Heart left ventricle (tissue), 16 donors: ENCODE measurements at regions not wholly inside any gene's neighbourhood (a gene's known extent, or its start where the extent isn't known, plus 50 kb on each side); places are given as distances from the start of the nearest gene placed in this dataset.

Source experiments
- ATAC-seq, 4 donors: fragments of 200-7000 bp; cut with Tn5 transposase; one replicate each; pipeline ENCODE4 v1.9.1; 2020 to 2022; ENCODE audit warnings: moderate library complexity in 4 of 4, mild to moderate bottlenecking in 3 of 4, moderate number of reproducible peaks in 1 of 4
- DNase-seq, 5 donors: peaks; one replicate each; pipeline ENCODE4 v3.0.0-alpha.2; 2020
- H3K27ac ChIP-seq, 12 donors: fragments of 200-600 bp; sonication (generic) in 4 of 12; one replicate each; pipeline versions ENCODE4 v1.5.0 to v1.8.0; 2016 to 2022; ENCODE audit warnings: mild to moderate bottlenecking in 2 of 12
- H3K27me3 ChIP-seq, 9 donors: fragments of 200-600 bp; sonication (generic) in 2 of 9; one replicate each; pipeline versions ENCODE4 v1.5.1 to v1.8.0; 2016 to 2022; ENCODE audit warnings: mild to moderate bottlenecking in 3 of 9
- H3K36me3 ChIP-seq, 9 donors: fragments of 200-600 bp; sonication (generic) in 2 of 9; one replicate each; pipeline versions ENCODE4 v1.5.0 to v1.8.0; 2018 to 2022; ENCODE audit warnings: mild to moderate bottlenecking in 2 of 9
- H3K4me1 ChIP-seq, 12 donors: fragments of 200-600 bp; sonication (generic) in 4 of 12; one replicate each; pipeline versions ENCODE4 v1.5.0 to v1.8.0; 2016 to 2022; ENCODE audit warnings: mild to moderate bottlenecking in 3 of 12
- H3K4me3 ChIP-seq, 12 donors: fragments of 200-600 bp; sonication (generic) in 4 of 12; one replicate each; pipeline versions ENCODE4 v1.5.0 to v1.8.0; 2017 to 2022; ENCODE audit warnings: mild to moderate bottlenecking in 9 of 12, moderate library complexity in 4 of 12
- H3K9me3 ChIP-seq, 12 donors: fragments of 200-600 bp; sonication (generic) in 4 of 12; one replicate each; pipeline versions ENCODE4 v1.5.0 to v1.8.0; 2016 to 2022; ENCODE audit warnings: mild to moderate bottlenecking in 1 of 12
- CTCF ChIP-seq, 12 donors: fragments of 200-600 bp; sonication (generic) in 4 of 12; IDR thresholded peaks; one replicate each; pipeline versions ENCODE4 v1.5.0 to v1.8.0; 2018 to 2022; ENCODE audit warnings: antibody characterized with exemption in 12 of 12, mild to moderate bottlenecking in 5 of 12
- POLR2A ChIP-seq, 2 donors: fragments of 450-650 bp; IDR thresholded peaks; one replicate each; pipeline ENCODE4 v1.6.1; 2017; ENCODE audit warnings: antibody characterized with exemption in 2 of 2, mild to moderate bottlenecking in 2 of 2, moderate library complexity in 2 of 2
- WGBS, 4 donors: extraction: QIAGEN DNeasy Blood & Tissue Kit in 2 of 4; methylation state at CpG; one replicate each; pipeline versions ENCODE4 v1.1.5 to v1.1.7; 2013 to 2018; 5-methylcytosine and 5-hydroxymethylcytosine counted together
- intact Hi-C, 10 donors: fragments of 100-400 bp; cut with DNase I; formaldehyde crosslinking; loops; one replicate each; pipeline versions ENCODE4 v1.11.1 to v1.14.2; 2022
- donor health status: ischemic (EF 13 %, LVEDD 7.1; RV severe dilation, severe dysfunction).
- donor health status: healthy with polysubstance abuse.
- donor health status: DM: no; HTN: yes; CAD: no.
- donor health status: DM: no; HTN: no; CAD: no.
- donor health status: ischemic (EF 25% LVEDD 6.9; RV normal size, moderate dysfunction).
- donor health status: ischemic (EF 25% LVEDD 5.7; RV mildly dilated, moderate dysfunction).
- donor health status: healthy.
- donor health status: DM: yes; HTN: yes; CAD: no.
- donor health status: ischemic (EF 35%, LVEDD 5.7; RV mildly dilated, moderate dysfunction).
- donor health status: nonischemic (EF 11% LVEDD 7.7; RV severe dilation, severe dysfunction).
- donor health status: DM: yes; HTN: yes; CAD: no.
- donor health status: PGD.
- donor health status: ischemic (EF 29% LVEDD 5.4; RV normal size, mild dysfunction).
- donor health status: nonischemic (EF 23%, LVEDD 6.1; RV moderate dilation, normal function).

DNA sequence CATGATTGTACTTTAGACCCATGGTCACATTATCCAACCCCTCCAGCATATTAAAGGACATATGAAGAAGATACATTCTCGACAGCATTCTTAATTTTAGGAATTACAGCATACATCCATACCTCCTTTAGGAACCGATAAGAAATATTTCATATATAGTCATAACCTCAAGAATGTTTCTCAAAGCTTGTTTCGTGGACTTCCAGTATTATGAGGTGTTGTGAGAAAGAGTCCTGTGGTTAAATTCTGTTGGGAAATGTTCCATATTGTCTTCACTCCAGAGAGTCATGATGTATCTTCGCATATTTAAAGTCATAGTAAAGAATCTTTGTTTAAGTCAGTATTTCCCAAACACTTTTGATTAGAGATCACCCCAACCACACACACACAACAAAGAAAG lies 321.0 kb upstream of the SNX7 start:
- Histone ChIP-seq H3K9me3 (no peaks in the 10 kb centered on the region), H3K27me3 (no peaks in the 10 kb centered on the region), H3K4me3 (no peak overlapping the region), H3K27ac (no peak overlapping the region), H3K4me1 (no peaks in the 10 kb centered on the region), H3K36me3 (no peaks in the 10 kb centered on the region)
- intact Hi-C loops: no loop called here
- ATAC-seq (no peak), DNase-seq (no peak)
- TF ChIP-seq CTCF (IDR thresholded peaks at IDR 0.05) (no peak), POLR2A (IDR thresholded peaks at IDR 0.05) (no peak)
- WGBS, 4 donors: 84 to 90% (median 87%) methylated on average over 4 of the region's 4 CpGs

GRCh38 chr1:98336472-98337083 lies 324.9 kb upstream of the SNX7 start:
- Histone ChIP-seq H3K27ac (no peak overlapping the region), H3K36me3 (no peaks in the 10 kb centered on the region), H3K9me3 (no peaks in the 10 kb centered on the region), H3K4me3 (no peak overlapping the region), H3K27me3 (no peaks in the 10 kb centered on the region), H3K4me1 (peaks cover 0 to 9% (median 0%) of the 10 kb centered on the region in 12 donors)
- intact Hi-C loops: no loop called here
- DNase-seq (no peak), ATAC-seq (no peak)
- no peak for TF ChIP-seq POLR2A (IDR thresholded peaks at IDR 0.05)
- no peak for TF ChIP-seq CTCF (IDR thresholded peaks at IDR 0.05)
- whole genome bisulfite sequencing, 4 donors: 55 to 68% (median 61%) methylated on average over 5 of the region's 5 CpGs

GRCh38 chr1:98333936-98334335 lies 327.6 kb upstream of the SNX7 start:
- no peaks in the 10 kb centered on the region for H3K27me3 ChIP-seq
- no peaks in the 10 kb centered on the region for H3K9me3 ChIP-seq
- intact Hi-C loops: no loop called here
- TF ChIP-seq POLR2A (IDR thresholded peaks at IDR 0.05) (no peak), CTCF (IDR thresholded peaks at IDR 0.05) (no peak)
- ATAC-seq: no peak
- no peak for DNase-seq
- H3K4me1 ChIP-seq: peaks cover 0 to 11% (median 0%) of the 10 kb centered on the region in 12 donors
- H3K27ac ChIP-seq: no peak overlapping the region
- H3K4me3 ChIP-seq: no peak overlapping the region
- 69 to 80% (median 74%) methylated on average over 3 of the region's 3 CpGs for WGBS, 4 donors
- H3K36me3 ChIP-seq: no peaks in the 10 kb centered on the region

GRCh38 chr1:98333406-98333805 lies 328.1 kb upstream of the SNX7 start:
- Histone ChIP-seq H3K9me3 (no peaks in the 10 kb centered on the region), H3K27ac (no peak overlapping the region), H3K4me3 (no peak overlapping the region), H3K27me3 (no peaks in the 10 kb centered on the region), H3K4me1 (peaks cover 0 to 11% (median 0%) of the 10 kb centered on the region in 12 donors), H3K36me3 (no peaks in the 10 kb centered on the region)
- intact Hi-C loops: no loop called here
- DNase-seq (no peak), ATAC-seq (no peak)
- 76 to 86% (median 85%) methylated on average over 3 of the region's 3 CpGs for WGBS, 4 donors
- no peak for TF ChIP-seq CTCF (IDR thresholded peaks at IDR 0.05)
- no peak for TF ChIP-seq POLR2A (IDR thresholded peaks at IDR 0.05)
